ENCODE measurements at regions not wholly inside any gene's neighbourhood (a gene's known extent, or its start where the extent isn't known, plus 50 kb on each side); places are given as distances from the start of the nearest gene placed in this dataset.

- TF ChIP-seq YY1 (IDR thresholded peaks at IDR 0.05; ENCODE audit: insufficient read depth, insufficient read length) = no peak
- no peak for TF ChIP-seq SUZ12 (IDR thresholded peaks at IDR 0.05; ENCODE audit: extremely low read depth, insufficient read depth, insufficient read length)
Measured at GRCh38 chr6:90788781-90789180, 201.9 kb upstream of the MAP3K7 start.
